Epithelial cell of esophagus (primary cell): ENCODE measurements at regions not wholly inside any gene's neighbourhood (a gene's known extent, or its start where the extent isn't known, plus 50 kb on each side); places are given as distances from the start of the nearest gene placed in this dataset.

Experiments used
- DNase-seq: peaks from one replicate; pipeline ENCODE4 v3.0.0; 2010; ENCODE audit warnings: low read depth
- H3K4me3 ChIP-seq: 2 replicates; pipeline ENCODE4 v1.5.1; 2011; ENCODE audit warnings: mild to moderate bottlenecking, low read length, control low read depth
- CTCF ChIP-seq: IDR thresholded peaks from 2 replicates; pipeline ENCODE4 v1.5.1; 2011; ENCODE audit warnings: low read depth, mild to moderate bottlenecking, low read length, control low read depth, inconsistent platforms; ENCODE audit not compliant: insufficient read depth; ENCODE audit errors: missing control alignments

- no peak overlapping the region for H3K4me3 ChIP-seq
- peak; percentile 67 for TF ChIP-seq CTCF
- peak; percentile 44 for DNase-seq
Measured at GRCh38 chrX:124211312-124211942, 121.0 kb upstream of the TEX13D start.

GRCh38 chrX:124212622-124213021 lies 119.8 kb upstream of the TEX13D start:
- no peak for TF ChIP-seq CTCF
- no peak overlapping the region for H3K4me3 ChIP-seq
- DNase-seq = peak; percentile 13

- no peak for TF ChIP-seq CTCF
- DNase-seq = no peak
Measured at GRCh38 chrX:124215786-124216185, 116.7 kb upstream of the TEX13D start.

GRCh38 chrX:124216396-124217115 lies 115.9 kb upstream of the TEX13D start:
- no peak for TF ChIP-seq CTCF
- no peak for DNase-seq
- no peak overlapping the region for H3K4me3 ChIP-seq

More at GRCh38 chrX:124215786-124216185, 116.7 kb upstream of the TEX13D start:
- H3K4me3 ChIP-seq = no peak overlapping the region

GRCh38 chrX:124217304-124218251 lies 114.9 kb upstream of the TEX13D start:
- DNase-seq = peak; percentile 47
- TF ChIP-seq CTCF = no peak
- H3K4me3 ChIP-seq = no peak overlapping the region

GRCh38 chrX:124223524-124223923 lies 108.9 kb upstream of the TEX13D start:
- no peak for DNase-seq
- no peak for TF ChIP-seq CTCF
- H3K4me3 ChIP-seq = no peak overlapping the region
